B cell (primary cell): ENCODE measurements at regions not wholly inside any gene's neighbourhood (a gene's known extent, or its start where the extent isn't known, plus 50 kb on each side); places are given as distances from the start of the nearest gene placed in this dataset.

Experiments used
- EZH2 ChIP-seq: IDR thresholded peaks from 2 replicates; pipeline ENCODE4 v1.6.1; 2012; ENCODE audit warnings: borderline replicate concordance, low read depth, mild to moderate bottlenecking, moderate library complexity, low read length; ENCODE audit not compliant: insufficient read depth, poor library complexity, severe bottlenecking
- TF ChIP-seq, protein P1 (sequence below): fragments of 200-600 bp; IDR thresholded peaks from one replicate; pipeline ENCODE4 v1.8.0; 2022; ENCODE audit warnings: antibody characterized with exemption, mild to moderate bottlenecking

GRCh38 chr6:14856177-14856576, 389.7 kb upstream of the JARID2 start:
- TF ChIP-seq, protein P1, sequence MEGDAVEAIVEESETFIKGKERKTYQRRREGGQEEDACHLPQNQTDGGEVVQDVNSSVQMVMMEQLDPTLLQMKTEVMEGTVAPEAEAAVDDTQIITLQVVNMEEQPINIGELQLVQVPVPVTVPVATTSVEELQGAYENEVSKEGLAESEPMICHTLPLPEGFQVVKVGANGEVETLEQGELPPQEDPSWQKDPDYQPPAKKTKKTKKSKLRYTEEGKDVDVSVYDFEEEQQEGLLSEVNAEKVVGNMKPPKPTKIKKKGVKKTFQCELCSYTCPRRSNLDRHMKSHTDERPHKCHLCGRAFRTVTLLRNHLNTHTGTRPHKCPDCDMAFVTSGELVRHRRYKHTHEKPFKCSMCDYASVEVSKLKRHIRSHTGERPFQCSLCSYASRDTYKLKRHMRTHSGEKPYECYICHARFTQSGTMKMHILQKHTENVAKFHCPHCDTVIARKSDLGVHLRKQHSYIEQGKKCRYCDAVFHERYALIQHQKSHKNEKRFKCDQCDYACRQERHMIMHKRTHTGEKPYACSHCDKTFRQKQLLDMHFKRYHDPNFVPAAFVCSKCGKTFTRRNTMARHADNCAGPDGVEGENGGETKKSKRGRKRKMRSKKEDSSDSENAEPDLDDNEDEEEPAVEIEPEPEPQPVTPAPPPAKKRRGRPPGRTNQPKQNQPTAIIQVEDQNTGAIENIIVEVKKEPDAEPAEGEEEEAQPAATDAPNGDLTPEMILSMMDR: no peak
- no peak for TF ChIP-seq EZH2
